ENCODE measurements at regions not wholly inside any gene's neighbourhood (a gene's known extent, or its start where the extent isn't known, plus 50 kb on each side); places are given as distances from the start of the nearest gene placed in this dataset.

DNA sequence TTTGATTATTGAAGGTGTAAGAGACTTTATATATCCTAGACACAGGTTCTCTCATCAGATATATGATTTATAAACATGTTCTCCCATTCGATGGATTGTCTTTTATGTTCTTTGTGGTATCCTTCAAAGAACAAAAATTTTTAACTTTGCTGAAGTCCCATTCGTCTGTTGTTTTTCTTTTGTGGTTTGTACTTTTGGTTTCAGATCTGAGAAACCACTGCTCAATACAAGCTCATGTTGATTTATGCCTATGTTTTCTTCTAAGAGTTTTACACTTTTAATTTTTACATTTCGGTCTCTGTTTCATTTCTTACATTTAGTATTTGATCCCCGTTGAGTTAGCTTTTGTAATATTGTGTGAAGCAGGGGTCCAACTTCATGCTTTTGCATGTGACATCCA is 103.3 kb upstream of the SPRED1 start:
- H3K27me3 Mint-ChIP-seq (ENCODE audit: low read depth in 3 of 3) = peaks cover 1 to 4% (median 2%) of the 10 kb centered on the region in 3 donors
- intact Hi-C loops (cut with micrococcal nuclease) = no loop called here
- H3K27ac Mint-ChIP-seq = no peak overlapping the region
- H2AFZ ChIP-seq (ENCODE audit: insufficient read depth, low read depth, low read length, poor library complexity, severe bottlenecking) = no peak overlapping the region
- peaks cover 9% of the 10 kb centered on the region for H3K4me1 Mint-ChIP-seq
- H3K9me3 ChIP-seq (replicated peaks in 1 of 2; ENCODE audit: control insufficient read depth in 1 of 2, insufficient read depth in 1 of 2, low read length in 2 of 2) = peaks cover 4 to 19% of the 10 kb centered on the region in 2 donors
- H3K27me3 ChIP-seq (ENCODE audit: control insufficient read depth in 2 of 2, insufficient read depth in 2 of 2, low read length in 2 of 2) = no peaks in the 10 kb centered on the region
- H3K9me3 Mint-ChIP-seq = peaks cover 8 to 23% (median 21%) of the 10 kb centered on the region in 7 donors
- H3K4me1 ChIP-seq (ENCODE audit: control insufficient read depth in 1 of 2, insufficient read depth in 2 of 2, low read length in 2 of 2) = no peaks in the 10 kb centered on the region
- no CpG with 5 or more reads among the region's 4 CpGs for WGBS (ENCODE audit: insufficient coverage)
- H3K79me2 ChIP-seq (ENCODE audit: insufficient read depth, low read length) = no peaks in the 10 kb centered on the region
- no peak overlapping the region for H3K27ac ChIP-seq (ENCODE audit: low read depth in 1 of 2, low read length in 2 of 2)
- no peaks in the 10 kb centered on the region for H3K36me3 Mint-ChIP-seq
- TF ChIP-seq, protein P1, sequence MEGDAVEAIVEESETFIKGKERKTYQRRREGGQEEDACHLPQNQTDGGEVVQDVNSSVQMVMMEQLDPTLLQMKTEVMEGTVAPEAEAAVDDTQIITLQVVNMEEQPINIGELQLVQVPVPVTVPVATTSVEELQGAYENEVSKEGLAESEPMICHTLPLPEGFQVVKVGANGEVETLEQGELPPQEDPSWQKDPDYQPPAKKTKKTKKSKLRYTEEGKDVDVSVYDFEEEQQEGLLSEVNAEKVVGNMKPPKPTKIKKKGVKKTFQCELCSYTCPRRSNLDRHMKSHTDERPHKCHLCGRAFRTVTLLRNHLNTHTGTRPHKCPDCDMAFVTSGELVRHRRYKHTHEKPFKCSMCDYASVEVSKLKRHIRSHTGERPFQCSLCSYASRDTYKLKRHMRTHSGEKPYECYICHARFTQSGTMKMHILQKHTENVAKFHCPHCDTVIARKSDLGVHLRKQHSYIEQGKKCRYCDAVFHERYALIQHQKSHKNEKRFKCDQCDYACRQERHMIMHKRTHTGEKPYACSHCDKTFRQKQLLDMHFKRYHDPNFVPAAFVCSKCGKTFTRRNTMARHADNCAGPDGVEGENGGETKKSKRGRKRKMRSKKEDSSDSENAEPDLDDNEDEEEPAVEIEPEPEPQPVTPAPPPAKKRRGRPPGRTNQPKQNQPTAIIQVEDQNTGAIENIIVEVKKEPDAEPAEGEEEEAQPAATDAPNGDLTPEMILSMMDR (IDR thresholded peaks at IDR 0.05) = no peak
- H3K36me3 ChIP-seq (replicated peaks in 1 of 2; ENCODE audit: control insufficient read depth in 1 of 2, insufficient read depth in 2 of 2, low read length in 2 of 2) = no peaks in the 10 kb centered on the region
- H3K9ac ChIP-seq (ENCODE audit: insufficient read depth, low read length, poor library complexity, severe bottlenecking) = no peak overlapping the region
- DNase-seq = no peak
- H4K20me1 ChIP-seq (ENCODE audit: insufficient read depth, low read length) = no peaks in the 10 kb centered on the region
- H3K4me2 ChIP-seq (replicated peaks; ENCODE audit: extremely low read depth, low read length, poor library complexity, severe bottlenecking) = no peak overlapping the region
- no peak overlapping the region for H3K4me3 Mint-ChIP-seq
- H3K4me3 ChIP-seq (replicated peaks in 1 of 3; ENCODE audit: low read depth in 2 of 3, low read length in 3 of 3) = no peak overlapping the region

DNA sequence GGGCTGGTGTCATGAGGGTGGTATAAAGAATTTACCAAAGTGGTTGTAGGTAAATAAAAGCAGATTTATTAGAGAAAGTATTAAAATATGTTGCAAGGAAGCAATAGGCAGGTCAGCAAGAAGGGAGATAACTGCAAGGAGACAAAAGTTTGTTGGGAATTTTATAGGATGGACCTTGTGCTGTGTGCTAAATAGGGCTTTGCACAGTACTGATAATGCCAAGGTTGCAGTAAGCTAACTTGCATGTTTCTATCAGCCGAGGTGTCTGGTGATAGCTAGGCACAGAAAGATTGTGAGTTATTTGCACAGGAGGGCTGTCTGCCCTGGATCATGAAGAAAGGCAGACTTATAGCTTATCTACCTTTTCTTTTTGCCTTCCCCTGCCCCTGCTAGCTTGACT is 102.5 kb upstream of the SPRED1 start:
- H3K9me3 ChIP-seq (replicated peaks in 1 of 2; ENCODE audit: control insufficient read depth in 1 of 2, insufficient read depth in 1 of 2, low read length in 2 of 2) = peaks cover 4 to 19% of the 10 kb centered on the region in 2 donors
- H3K4me2 ChIP-seq (replicated peaks; ENCODE audit: extremely low read depth, low read length, poor library complexity, severe bottlenecking) = no peak overlapping the region
- H3K4me3 Mint-ChIP-seq = no peak overlapping the region
- H2AFZ ChIP-seq (ENCODE audit: insufficient read depth, low read depth, low read length, poor library complexity, severe bottlenecking) = no peak overlapping the region
- intact Hi-C loops (cut with micrococcal nuclease) = no loop called here
- peak overlapping the region in 1 of 7 donors; percentile 17 for H3K27ac Mint-ChIP-seq
- no peak overlapping the region for H3K27ac ChIP-seq (ENCODE audit: low read depth in 1 of 2, low read length in 2 of 2)
- peaks cover 8 to 24% (median 21%) of the 10 kb centered on the region in 7 donors for H3K9me3 Mint-ChIP-seq
- H3K4me1 ChIP-seq (ENCODE audit: control insufficient read depth in 1 of 2, insufficient read depth in 2 of 2, low read length in 2 of 2) = no peaks in the 10 kb centered on the region
- peaks cover 1 to 4% (median 2%) of the 10 kb centered on the region in 3 donors for H3K27me3 Mint-ChIP-seq (ENCODE audit: low read depth in 3 of 3)
- 100% methylated on average over 1 of the region's 1 CpG for WGBS (ENCODE audit: insufficient coverage)
- H3K79me2 ChIP-seq (ENCODE audit: insufficient read depth, low read length) = no peaks in the 10 kb centered on the region
- H3K4me3 ChIP-seq (replicated peaks in 1 of 3; ENCODE audit: low read depth in 2 of 3, low read length in 3 of 3) = no peak overlapping the region
- no peaks in the 10 kb centered on the region for H3K27me3 ChIP-seq (ENCODE audit: control insufficient read depth in 2 of 2, insufficient read depth in 2 of 2, low read length in 2 of 2)
- no peak overlapping the region for H3K9ac ChIP-seq (ENCODE audit: insufficient read depth, low read length, poor library complexity, severe bottlenecking)
- TF ChIP-seq, protein P1 (IDR thresholded peaks at IDR 0.05) = no peak
- no peak for DNase-seq
- no peaks in the 10 kb centered on the region for H4K20me1 ChIP-seq (ENCODE audit: insufficient read depth, low read length)
- peaks cover 9% of the 10 kb centered on the region for H3K4me1 Mint-ChIP-seq
- no peaks in the 10 kb centered on the region for H3K36me3 Mint-ChIP-seq
- no peaks in the 10 kb centered on the region for H3K36me3 ChIP-seq (replicated peaks in 1 of 2; ENCODE audit: control insufficient read depth in 1 of 2, insufficient read depth in 2 of 2, low read length in 2 of 2)

All from CD14-positive monocyte (primary cell).